H1 (cell line): ENCODE measurements at regions not wholly inside any gene's neighbourhood (a gene's known extent, or its start where the extent isn't known, plus 50 kb on each side); places are given as distances from the start of the nearest gene placed in this dataset.

ENCODE experiments used
- CTCF ChIA-PET: fragments of 300-600 bp; sonication (Branson Sonifier 250); formaldehyde crosslinking; loops from one replicate; lab custom pipeline; 2021; ENCODE audit not compliant: partially characterized antibody; lab: Charles Lee
- POLR2A ChIA-PET: fragments of 300-600 bp; sonication (Branson Sonifier 250); formaldehyde crosslinking; loops from one replicate; lab custom pipeline; 2021; ENCODE audit warnings: inconsistent platforms; ENCODE audit not compliant: partially characterized antibody; lab: Charles Lee
- DNase-seq, 2 experiments: peaks; one replicate each; pipeline versions ENCODE4 v3.0.0 to v3.0.0-alpha.2; 2010 to 2022; ENCODE audit warnings: low spot score in 2 of 2, low read depth in 1 of 2, mixed read lengths in 1 of 2
- FAIRE-seq: peaks from 2 replicates; lab custom pipeline; 2011; peaks lifted over from hg19 to GRCh38; lab: Jason Lieb, UNC
- H2AFZ ChIP-seq: 2 replicates; pipeline ENCODE4 v1.8.1; 2012; ENCODE audit warnings: low read length, inconsistent platforms
- H2AK5ac ChIP-seq: 2 replicates; pipeline ENCODE4 v1.6.1; 2013; ENCODE audit warnings: low read depth, low read length
- H2BK120ac ChIP-seq: replicated peaks from 2 replicates; pipeline ENCODE3; 2013; ENCODE audit warnings: low read depth, low read length, inconsistent platforms
- H2BK12ac ChIP-seq: 2 replicates; pipeline ENCODE4 v1.6.1; 2013; ENCODE audit warnings: low read depth, low read length
- H2BK15ac ChIP-seq: 2 replicates; pipeline ENCODE4 v1.6.1; 2013; ENCODE audit warnings: low read length
- H2BK20ac ChIP-seq: 2 replicates; pipeline ENCODE4 v1.6.1; 2013; ENCODE audit warnings: low read length
- H2BK5ac ChIP-seq: 2 replicates; pipeline ENCODE4 v1.6.1; 2013; ENCODE audit warnings: low read depth, low read length
- H3K14ac ChIP-seq: 2 replicates; pipeline ENCODE4 v1.6.1; 2013; ENCODE audit warnings: inconsistent platforms; ENCODE audit not compliant: insufficient read length
- H3K18ac ChIP-seq: 2 replicates; pipeline ENCODE4 v1.6.1; 2013; ENCODE audit warnings: low read length; ENCODE audit errors: extremely low read depth
- H3K23ac ChIP-seq: 2 replicates; pipeline ENCODE4 v1.6.1; 2013; ENCODE audit warnings: inconsistent platforms; ENCODE audit not compliant: insufficient read length
- H3K23me2 ChIP-seq: 2 replicates; pipeline ENCODE4 v1.6.1; 2013; ENCODE audit warnings: low read depth, low read length
- H3K27ac ChIP-seq: 2 replicates; pipeline ENCODE4 v1.6.1; 2011; ENCODE audit warnings: low read depth, low read length, inconsistent platforms
- H3K27me3 ChIP-seq, 4 experiments: replicated peaks in 1 of 4; 1 replicate in 1 of 4; 2 replicates in 3 of 4; pipeline versions ENCODE4 v1.6.1 to v1.8.1; 2011 to 2013; ENCODE audit warnings: low read length in 3 of 4, mild to moderate bottlenecking in 3 of 4, inconsistent platforms in 2 of 4, mixed read lengths in 2 of 4, moderate library complexity in 1 of 4; ENCODE audit not compliant: control insufficient read depth in 3 of 4, insufficient read depth in 3 of 4; ENCODE audit errors: extremely low read depth in 1 of 4
- H3K36me3 ChIP-seq, 4 experiments: 2 replicates each; pipeline versions ENCODE4 v1.6.1 to v1.8.1; 2011 to 2013; ENCODE audit warnings: mild to moderate bottlenecking in 4 of 4, low read length in 3 of 4, moderate library complexity in 2 of 4, control low read depth in 1 of 4, inconsistent platforms in 1 of 4; ENCODE audit not compliant: insufficient read depth in 4 of 4, control insufficient read depth in 2 of 4
- H3K4ac ChIP-seq: replicated peaks from 2 replicates; pipeline ENCODE3; 2013; ENCODE audit warnings: low read length, low read depth, mixed read lengths, inconsistent platforms; ENCODE audit not compliant: insufficient read length
- H3K4me1 ChIP-seq, 4 experiments: replicated peaks in 1 of 4; 1 replicate in 1 of 4; 2 replicates in 3 of 4; pipeline versions ENCODE4 v1.6.1 to v1.8.1; 2011 to 2013; ENCODE audit warnings: low read length in 3 of 4, inconsistent platforms in 2 of 4, mixed read lengths in 1 of 4; ENCODE audit not compliant: insufficient read depth in 4 of 4, control insufficient read depth in 3 of 4
- H3K4me2 ChIP-seq, 2 experiments: 2 replicates each; pipeline versions ENCODE4 v1.6.1 to v1.8.1; 2011 to 2013; ENCODE audit warnings: low read depth in 2 of 2, low read length in 2 of 2, control low read depth in 1 of 2, inconsistent platforms in 1 of 2, mild to moderate bottlenecking in 1 of 2; ENCODE audit not compliant: insufficient read depth in 1 of 2
- H3K4me3 ChIP-seq, 4 experiments: fragments of 200-600, 300-600 bp in 1 of 4; sonication (generic), shearing (Covaris generic), sonication (Bioruptor Twin) in 1 of 4; 2 replicates each; pipeline versions ENCODE4 v1.5.1 to v1.8.1; 2011 to 2016; ENCODE audit warnings: low read length in 4 of 4, low read depth in 3 of 4, control low read depth in 2 of 4, inconsistent platforms in 2 of 4, mild to moderate bottlenecking in 2 of 4, mixed read lengths in 1 of 4, moderate library complexity in 1 of 4; ENCODE audit not compliant: insufficient read depth in 2 of 4; ENCODE audit errors: extremely low read depth in 1 of 4
- H3K56ac ChIP-seq: replicated peaks from 2 replicates; pipeline ENCODE3; 2013; ENCODE audit warnings: low read depth, mild to moderate bottlenecking, mixed read lengths, low read length, inconsistent platforms; ENCODE audit not compliant: insufficient read length
- H3K79me1 ChIP-seq: 2 replicates; pipeline ENCODE4 v1.6.1; 2013; ENCODE audit warnings: low read depth, low read length, control low read depth
- H3K79me2 ChIP-seq, 2 experiments: 2 replicates each; pipeline versions ENCODE4 v1.6.1 to v1.8.1; 2012 to 2013; ENCODE audit warnings: low read length in 2 of 2, mild to moderate bottlenecking in 2 of 2, inconsistent platforms in 1 of 2; ENCODE audit not compliant: insufficient read depth in 2 of 2, control insufficient read depth in 1 of 2
- H3K9ac ChIP-seq, 4 experiments: replicated peaks in 1 of 4; 1 replicate in 1 of 4; 2 replicates in 3 of 4; pipeline versions ENCODE4 v1.6.1 to v1.8.1; 2011 to 2013; ENCODE audit warnings: low read depth in 3 of 4, low read length in 3 of 4, control low read depth in 2 of 4, mild to moderate bottlenecking in 2 of 4, moderate library complexity in 2 of 4, inconsistent platforms in 1 of 4; ENCODE audit errors: extremely low read depth in 1 of 4
- H3K9me3 ChIP-seq, 2 experiments: 2 replicates each; pipeline versions ENCODE4 v1.6.1 to v1.8.1; 2012 to 2013; ENCODE audit warnings: mild to moderate bottlenecking in 2 of 2, moderate library complexity in 2 of 2, control low read depth in 1 of 2, inconsistent platforms in 1 of 2, low read depth in 1 of 2, low read length in 1 of 2, mixed read lengths in 1 of 2; ENCODE audit not compliant: insufficient read depth in 2 of 2
- H4K20me1 ChIP-seq, 2 experiments: replicated peaks in 1 of 2; 2 replicates each; pipeline versions ENCODE3 to v1.8.1; 2011 to 2013; ENCODE audit warnings: inconsistent platforms in 2 of 2, low read length in 2 of 2, mild to moderate bottlenecking in 1 of 2; ENCODE audit not compliant: insufficient read depth in 2 of 2, control insufficient read depth in 1 of 2
- H4K5ac ChIP-seq: 2 replicates; pipeline ENCODE4 v1.6.1; 2013; ENCODE audit warnings: low read length, low read depth, mixed read lengths, inconsistent platforms; ENCODE audit not compliant: insufficient read length
- H4K8ac ChIP-seq: 2 replicates; pipeline ENCODE4 v1.8.0; 2013; ENCODE audit warnings: mild to moderate bottlenecking, moderate library complexity, low read length, inconsistent platforms; ENCODE audit not compliant: insufficient read depth; ENCODE audit errors: extremely low read depth
- H4K91ac ChIP-seq: replicated peaks from 2 replicates; pipeline ENCODE3; 2013; ENCODE audit warnings: low read length, mixed read lengths, inconsistent platforms; ENCODE audit not compliant: insufficient read length
- CREB1 ChIP-seq: IDR thresholded peaks from 2 replicates; pipeline ENCODE4 v1.6.1; 2012; ENCODE audit warnings: inconsistent platforms
- POLR2A ChIP-seq, 2 experiments: IDR thresholded peaks; 1 replicate in 1 of 2; 2 replicates in 1 of 2; pipeline ENCODE4 v1.6.1; 2011; ENCODE audit warnings: low read depth in 2 of 2, low read length in 2 of 2, mild to moderate bottlenecking in 2 of 2; ENCODE audit errors: control extremely low read depth in 1 of 2
- USF2 ChIP-seq: IDR thresholded peaks from 2 replicates; pipeline ENCODE4 v1.6.1; 2011; ENCODE audit warnings: low read length, improper control_type of control experiment
- WGBS, 2 experiments: shearing (Covaris generic) in 1 of 2; methylation state at CpG; one replicate each; pipeline versions ENCODE4 v1.1.6 to v1.1.7; 2013 to 2015; ENCODE audit warnings: low lambda C conversion rate in 2 of 2, mixed read lengths in 2 of 2, inconsistent platforms in 1 of 2, low coverage in 1 of 2, missing lambda C conversion rate in 1 of 2; ENCODE audit not compliant: insufficient replicate concordance in 2 of 2, insufficient coverage in 1 of 2, insufficient read length in 1 of 2; ENCODE audit errors: extremely low coverage in 1 of 2, missing lambda C conversion rate in 1 of 2; 5-methylcytosine and 5-hydroxymethylcytosine counted together

GRCh38 chr6:4649728-4650127, 126.5 kb upstream of the CDYL start:
- no peak overlapping the region for H3K9ac ChIP-seq
- TF ChIP-seq CREB1 (no peak), USF2 (no peak), POLR2A (IDR thresholded peaks at IDR 0.05; ENCODE audit: control extremely low read depth in 1 of 2, low read depth in 2 of 2, low read length in 2 of 2) (no peak)
- H2BK5ac ChIP-seq = no peak overlapping the region
- H3K36me3 ChIP-seq = no peaks in the 10 kb centered on the region
- H2BK15ac ChIP-seq = no peak overlapping the region
- no peak overlapping the region for H4K91ac ChIP-seq
- H3K4me1 ChIP-seq = peaks cover 4 to 10% (median 7%) of the 10 kb centered on the region in 4 experiments; a peak in 6 of 7 replicates
- H3K4me2 ChIP-seq = no peak overlapping the region
- DNase-seq = no peak
- 81% methylated on average over 3 of the region's 3 CpGs; no CpG with 5 or more reads in 1 of the 2 experiments for WGBS, 2 experiments
- H3K23ac ChIP-seq = no peak overlapping the region
- no peaks in the 10 kb centered on the region for H4K20me1 ChIP-seq
- no peak overlapping the region for H3K27ac ChIP-seq
- no peak overlapping the region for H2AFZ ChIP-seq
- H3K4me3 ChIP-seq = no peak overlapping the region
- no peak overlapping the region for H3K4ac ChIP-seq
- no peak overlapping the region for H2BK12ac ChIP-seq
- POLR2A ChIA-PET = no interaction called here
- H3K18ac ChIP-seq = no peak overlapping the region
- no peak overlapping the region for H2BK20ac ChIP-seq
- no peaks in the 10 kb centered on the region for H3K27me3 ChIP-seq
- peaks cover 0 to 3% of the 10 kb centered on the region in 2 experiments; a peak in 1 of 4 replicates for H3K9me3 ChIP-seq
- H3K79me2 ChIP-seq = no peaks in the 10 kb centered on the region
- CTCF ChIA-PET = no interaction called here
- no peak for FAIRE-seq
- no peak overlapping the region for H3K14ac ChIP-seq
- H4K8ac ChIP-seq = no peak overlapping the region
- H3K23me2 ChIP-seq = no peaks in the 10 kb centered on the region
- no peaks in the 10 kb centered on the region for H3K79me1 ChIP-seq
- no peak overlapping the region for H2AK5ac ChIP-seq
- H2BK120ac ChIP-seq = no peak overlapping the region
- no peak overlapping the region for H4K5ac ChIP-seq
- no peak overlapping the region for H3K56ac ChIP-seq
